ENCODE measurements at regions not wholly inside any gene's neighbourhood (a gene's known extent, or its start where the extent isn't known, plus 50 kb on each side); places are given as distances from the start of the nearest gene placed in this dataset.
"Not testable (repeated sequence)": the region's sequence is repeated elsewhere in the genome, so short reads cannot be mapped to it uniquely, and the experiment has no call there.

DNA sequence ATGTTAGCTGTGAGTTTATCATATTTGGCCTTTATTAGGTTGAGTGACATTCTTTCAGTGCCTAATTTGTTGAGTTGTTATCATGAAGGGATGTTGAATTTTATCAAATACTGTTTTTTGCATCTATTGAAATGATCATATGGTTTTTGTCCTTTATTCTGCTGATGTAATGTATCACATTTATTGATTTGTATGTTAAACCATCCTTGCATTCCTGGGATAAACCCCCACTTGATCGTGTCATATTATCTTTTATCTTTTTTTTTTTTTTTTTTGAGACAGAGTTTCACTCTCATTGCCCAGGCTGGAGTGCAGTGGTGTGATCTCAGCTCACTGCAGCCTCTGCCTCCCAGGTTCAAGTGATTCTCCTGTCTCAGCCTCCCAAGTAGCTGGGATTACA lies 51.9 kb upstream of the MFGE8 start:
- not testable (repeated sequence) for FAIRE-seq

DNA sequence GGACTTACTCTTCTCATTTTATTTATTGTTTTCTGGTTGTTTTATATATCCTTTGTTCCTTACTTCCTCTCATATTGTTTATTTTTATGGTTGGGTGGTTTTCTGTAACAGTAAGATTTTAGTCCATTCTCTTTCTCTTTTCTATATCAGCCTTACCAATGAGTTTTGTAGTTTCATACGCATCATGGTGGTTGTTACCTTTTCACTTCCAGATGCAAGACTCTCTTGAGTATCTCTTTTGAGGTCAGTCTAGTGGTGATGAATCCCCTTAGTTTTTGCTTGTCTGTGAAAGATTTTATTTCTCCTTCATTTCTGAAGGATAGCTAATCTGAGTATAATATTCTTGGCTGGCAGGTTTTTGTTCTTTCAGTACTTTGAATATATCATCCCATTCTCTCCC lies 57.1 kb upstream of the MFGE8 start:
- FAIRE-seq, result no peak

DNA sequence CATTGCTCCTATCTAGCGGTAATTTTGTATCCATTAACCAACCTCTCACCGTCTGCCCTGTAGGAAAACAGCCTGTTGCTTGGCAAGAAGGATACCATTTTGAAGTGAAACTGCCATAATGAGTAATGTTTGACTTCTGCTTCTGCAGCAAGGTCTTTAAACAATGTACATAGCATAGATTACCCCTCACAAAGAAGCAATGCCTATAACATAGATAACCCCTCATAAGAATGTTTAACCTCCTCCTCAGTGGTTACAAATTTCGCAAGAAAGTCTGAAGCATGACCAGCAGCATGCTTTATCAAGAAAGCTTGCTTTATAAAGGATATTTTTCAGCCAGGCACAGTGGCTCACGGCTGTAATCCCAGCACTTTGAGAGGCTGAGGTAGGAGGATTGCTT lies 61.2 kb upstream of the MFGE8 start:
- no peak for FAIRE-seq

DNA sequence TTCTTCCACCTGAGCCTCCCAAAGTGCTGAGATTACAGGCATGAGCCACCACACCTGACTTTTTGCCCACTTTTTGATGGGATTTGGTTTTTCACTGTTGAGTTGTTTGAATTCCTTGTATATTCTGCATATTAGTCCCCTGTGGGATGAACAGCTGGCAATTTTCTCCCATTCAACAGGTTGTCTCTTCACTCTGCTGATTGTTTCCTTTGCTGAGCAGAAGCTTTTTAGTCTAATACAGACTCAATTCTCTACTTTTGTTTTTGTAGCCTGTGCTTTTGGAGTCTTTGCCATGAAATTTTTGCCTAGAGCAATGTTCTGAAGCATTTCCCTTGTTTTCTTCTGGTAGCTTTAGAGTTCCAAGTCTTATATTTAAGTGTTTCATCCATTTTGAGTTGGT lies 62.7 kb upstream of the MFGE8 start:
- FAIRE-seq, result no peak

DNA sequence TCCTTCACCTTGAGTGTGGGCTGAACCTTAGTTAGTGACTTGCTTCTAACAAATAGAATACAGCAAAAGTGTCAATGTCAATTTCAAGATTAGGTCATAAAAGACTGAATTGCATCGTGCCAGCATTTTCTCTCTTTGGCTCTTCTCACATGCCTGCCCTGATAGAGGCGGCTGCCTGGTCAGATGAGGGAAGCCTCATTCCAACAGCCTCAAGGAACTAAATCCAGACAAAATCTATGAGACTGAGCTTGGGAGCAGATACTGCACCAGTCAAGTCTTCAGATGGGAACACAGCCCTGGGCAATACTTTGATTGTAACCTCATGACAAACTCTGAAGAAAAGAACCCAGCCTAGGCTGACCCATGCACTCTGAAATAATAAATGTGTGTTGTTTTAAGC lies 63.5 kb upstream of the MFGE8 start:
- FAIRE-seq, result no peak

DNA sequence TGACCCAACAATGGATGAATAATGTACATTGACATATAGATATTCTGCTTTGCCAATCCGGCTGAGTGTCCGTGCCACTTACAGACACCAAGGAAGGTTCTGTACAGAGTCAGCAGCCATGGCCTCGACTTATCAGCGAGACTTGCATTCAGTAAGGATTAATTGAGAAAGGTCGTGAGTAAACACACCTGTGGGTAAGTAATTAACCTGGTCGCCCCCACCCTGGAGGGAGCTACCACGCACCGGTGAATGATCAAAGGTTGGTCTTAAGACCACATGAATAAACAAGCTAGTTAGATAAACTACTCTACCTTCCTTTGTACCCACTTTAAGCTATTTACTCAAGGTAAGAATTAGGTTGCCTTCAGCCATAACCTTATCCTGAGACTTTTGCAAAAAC lies 66.5 kb upstream of the MFGE8 start:
- FAIRE-seq, result no peak

DNA sequence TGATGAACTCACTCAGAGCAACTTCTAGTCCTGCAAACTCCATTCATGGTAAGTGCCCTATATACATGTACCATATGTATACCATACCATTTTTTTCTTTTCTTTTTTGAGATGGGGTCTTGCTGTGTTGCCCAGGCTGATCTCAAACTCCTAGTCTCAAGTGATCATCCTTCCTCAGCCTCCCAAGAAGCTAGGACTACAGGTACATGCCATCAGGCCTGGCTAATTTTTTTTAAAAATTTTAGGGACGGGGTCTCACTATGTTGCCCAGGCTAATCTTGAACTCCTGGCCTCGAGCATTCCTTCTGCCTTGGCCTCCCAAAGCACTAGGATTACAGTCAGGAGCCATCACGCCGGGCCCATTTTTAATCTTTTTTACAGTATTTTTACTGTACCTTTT lies 67.3 kb upstream of the MFGE8 start:
- no peak for FAIRE-seq

DNA sequence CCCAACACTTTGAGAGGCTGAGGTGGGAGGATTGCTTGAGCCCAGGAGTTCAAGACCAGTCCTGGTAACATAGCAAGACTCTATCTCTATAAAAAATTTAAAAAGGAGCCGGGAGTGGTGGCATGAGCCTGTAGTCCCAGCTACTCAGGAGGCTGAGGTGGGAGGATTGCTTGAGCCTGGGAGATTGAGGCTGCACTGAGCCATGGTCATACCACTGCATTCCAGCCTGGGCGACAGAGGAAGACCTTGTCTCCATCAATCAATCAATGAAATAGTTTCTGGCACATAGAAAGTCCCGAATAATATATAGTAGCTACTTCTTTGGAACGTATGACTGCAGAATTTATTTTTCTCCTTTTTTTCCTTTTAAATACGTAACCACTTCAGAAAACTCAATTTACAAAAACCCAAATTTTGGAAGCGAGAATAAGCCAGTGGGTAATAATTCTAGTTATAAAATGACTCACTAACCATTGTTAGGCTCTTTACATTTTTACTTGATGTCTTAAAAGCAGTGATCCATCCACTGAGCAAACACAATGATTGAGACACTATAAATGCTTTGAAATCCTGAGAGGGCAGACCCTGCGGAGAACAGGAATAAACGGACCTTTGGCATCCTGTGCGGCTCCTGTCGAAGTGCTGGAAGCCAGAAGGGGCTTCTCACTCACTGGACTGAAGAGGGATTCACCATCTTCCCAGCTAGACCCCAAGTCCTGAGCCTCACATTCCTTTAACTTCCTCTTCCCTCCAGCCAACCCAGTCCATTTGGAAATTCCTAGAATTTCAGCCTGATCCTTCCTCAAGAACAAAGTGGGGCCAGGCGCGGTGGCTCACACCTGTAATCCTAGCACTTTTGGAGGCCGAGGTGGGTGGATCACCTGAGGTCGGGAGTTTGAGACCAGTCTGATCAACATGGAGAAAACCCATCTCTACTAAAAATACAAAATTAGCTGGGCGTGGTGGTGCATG lies 68.4 kb upstream of the MFGE8 start:
- FAIRE-seq, result no peak

DNA sequence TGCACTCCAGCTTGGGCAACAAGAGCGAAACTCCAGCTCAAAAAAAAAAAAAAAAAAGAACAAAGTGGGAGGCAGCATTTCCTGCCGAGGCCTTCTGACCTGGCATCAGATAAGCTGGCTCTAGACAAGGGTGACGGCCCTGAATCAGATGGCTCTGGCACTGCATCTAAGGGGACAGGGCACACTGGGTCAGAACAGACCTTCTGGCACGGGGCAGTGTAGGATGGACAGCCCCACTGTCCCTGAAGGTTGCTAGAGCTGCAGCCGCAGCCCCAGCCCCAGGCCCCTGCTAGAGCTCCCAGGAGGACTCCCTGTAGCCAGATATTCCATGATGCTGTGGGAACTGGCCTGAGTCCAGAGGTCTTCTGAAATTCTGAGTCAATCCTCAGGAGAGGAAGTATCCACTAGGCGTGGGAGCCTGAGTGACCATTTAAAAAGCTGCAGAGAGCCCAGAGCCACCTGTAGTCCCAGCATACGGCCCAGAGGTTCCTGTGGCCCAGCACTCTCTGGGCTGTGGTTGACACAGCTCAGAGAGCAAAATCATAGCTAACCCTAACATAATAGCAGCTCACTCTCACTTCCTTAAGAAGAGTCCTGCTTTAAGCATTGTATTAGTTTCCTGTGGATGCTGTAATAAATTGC lies 69.2 kb upstream of the MFGE8 start:
- no peak for FAIRE-seq

DNA sequence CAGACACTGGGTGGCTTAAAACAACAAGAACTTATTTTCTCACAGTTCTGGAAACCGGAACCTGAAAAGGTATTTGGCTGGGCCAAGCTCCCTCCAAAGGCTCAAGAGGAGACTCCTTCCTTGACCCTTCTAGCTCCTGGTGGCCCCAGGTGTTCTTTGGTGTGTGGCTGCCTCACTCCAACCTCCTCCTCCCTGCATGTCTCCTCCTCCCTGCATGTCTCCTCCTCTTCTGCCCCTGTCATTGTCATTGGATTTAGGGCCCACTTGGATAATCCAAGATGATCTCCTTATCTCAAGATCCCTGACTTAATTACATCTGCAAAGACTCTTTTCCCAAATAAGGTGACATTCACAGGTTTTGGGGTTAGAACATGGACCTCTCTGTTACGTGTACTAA lies 69.8 kb upstream of the MFGE8 start:
- no peak for FAIRE-seq

DNA sequence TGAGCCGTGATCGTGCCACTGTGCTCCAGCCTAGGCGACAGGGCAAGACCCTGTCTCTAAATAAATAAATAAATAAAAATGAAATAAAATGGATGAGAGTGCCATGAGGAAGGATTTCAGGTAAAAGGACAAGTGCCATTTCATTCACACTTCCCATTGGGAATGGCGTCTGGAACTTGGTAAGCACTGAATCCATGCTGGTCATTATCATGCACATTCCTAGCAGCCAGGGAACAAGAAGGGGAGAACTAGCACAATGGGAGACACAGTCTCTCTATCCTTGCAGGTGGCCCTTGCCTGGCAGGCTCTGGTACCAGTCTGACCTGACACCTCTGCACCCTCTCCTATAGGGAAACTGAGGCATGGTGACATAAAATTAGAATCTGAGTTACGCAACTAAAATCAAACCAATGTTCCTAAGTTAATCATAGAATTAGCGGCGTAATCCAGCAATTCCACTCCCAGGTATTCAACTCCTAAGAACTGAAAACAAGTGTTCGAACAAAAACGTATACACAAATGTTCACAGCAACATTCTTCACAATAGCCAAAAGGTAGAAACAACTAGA lies 70.8 kb upstream of the MFGE8 start:
- no peak for FAIRE-seq

DNA sequence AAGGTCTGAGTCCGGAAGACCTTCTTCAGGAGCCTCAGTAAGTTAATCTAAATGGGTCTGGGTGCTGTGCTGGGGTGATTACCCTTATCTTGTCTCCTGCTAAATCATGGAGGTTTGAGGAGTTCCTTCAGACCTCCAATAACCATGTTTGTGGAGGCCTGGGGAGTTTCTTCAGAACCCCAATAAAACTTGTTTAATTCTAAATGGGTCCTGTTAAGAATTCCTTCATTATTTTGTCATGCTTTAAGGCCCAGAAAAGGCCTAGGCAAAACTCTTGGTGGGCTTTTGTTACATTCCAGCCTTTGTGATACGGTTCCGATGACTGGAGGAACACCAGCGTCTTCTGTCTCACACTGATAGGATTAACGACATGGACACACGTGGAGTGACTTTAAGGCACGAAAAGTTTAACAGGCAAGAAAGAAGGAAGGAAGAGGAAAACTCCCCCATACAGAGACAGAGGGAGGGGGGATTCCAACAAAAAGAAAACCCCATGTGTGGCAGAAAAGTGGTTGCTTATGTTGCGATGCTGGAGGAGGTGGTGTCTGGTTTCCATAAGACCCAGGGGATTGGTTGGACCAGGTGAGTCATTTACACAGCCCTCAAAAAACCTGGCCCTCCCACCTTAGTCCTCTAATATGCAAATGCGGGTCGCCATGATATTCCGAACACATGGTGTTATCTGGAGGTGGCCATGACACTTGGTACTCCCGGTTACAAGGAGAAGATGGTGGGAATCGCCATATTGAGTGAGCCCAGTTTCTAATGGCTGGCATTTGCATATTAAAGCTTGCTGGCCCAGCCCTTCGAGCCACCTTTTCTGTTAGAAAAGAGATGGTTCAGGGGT lies 72.6 kb upstream of the MFGE8 start:
- FAIRE-seq, result no peak

DNA sequence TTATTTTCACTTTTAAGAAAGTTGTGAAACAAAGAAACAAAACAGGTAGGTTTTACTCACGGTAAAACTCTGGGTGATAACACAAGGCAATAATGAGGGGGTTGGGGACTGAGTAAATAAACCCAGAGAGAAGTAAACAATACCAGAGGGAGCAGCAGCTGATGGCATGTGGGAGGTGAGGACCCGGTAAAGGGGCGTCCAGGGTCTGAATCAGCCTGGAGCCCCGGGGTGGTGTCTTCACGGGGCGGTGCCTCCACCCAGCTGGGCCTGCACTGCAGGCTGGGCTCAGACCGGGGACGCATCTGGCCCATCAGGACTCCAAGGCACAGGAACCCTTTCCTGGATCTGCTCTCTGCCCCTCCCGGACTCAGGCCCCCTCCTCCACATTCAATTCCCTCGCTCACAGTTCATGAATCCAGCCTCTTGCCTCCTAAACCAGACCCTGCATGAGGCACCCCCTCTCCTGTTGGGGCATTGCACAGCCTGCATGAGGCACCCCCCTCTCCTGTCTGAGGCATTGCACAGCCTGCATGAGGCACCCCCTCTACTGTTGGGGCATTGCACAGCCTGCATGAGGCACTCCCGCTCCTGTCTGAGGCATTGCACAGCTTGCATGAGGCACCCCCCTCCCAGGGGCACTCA lies 73.9 kb upstream of the MFGE8 start:
- FAIRE-seq, result no peak

DNA sequence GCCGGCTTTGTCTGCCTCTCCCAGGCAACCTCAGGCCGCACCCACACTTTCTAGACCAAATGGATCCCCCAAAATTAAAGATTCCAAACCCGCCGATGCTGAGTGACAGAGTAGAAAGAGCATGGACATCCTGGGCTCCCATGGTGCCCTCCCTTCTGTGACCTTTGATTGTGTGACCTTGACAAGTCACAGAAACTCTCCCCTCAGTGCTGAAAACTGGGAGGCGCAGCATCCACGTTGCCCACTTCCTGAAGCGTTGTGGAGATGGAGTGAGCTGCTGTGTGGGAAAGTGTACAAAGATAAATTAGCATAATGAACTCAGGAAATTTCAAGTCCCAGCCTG lies 74.4 kb upstream of the MFGE8 start:
- FAIRE-seq, result no peak

DNA sequence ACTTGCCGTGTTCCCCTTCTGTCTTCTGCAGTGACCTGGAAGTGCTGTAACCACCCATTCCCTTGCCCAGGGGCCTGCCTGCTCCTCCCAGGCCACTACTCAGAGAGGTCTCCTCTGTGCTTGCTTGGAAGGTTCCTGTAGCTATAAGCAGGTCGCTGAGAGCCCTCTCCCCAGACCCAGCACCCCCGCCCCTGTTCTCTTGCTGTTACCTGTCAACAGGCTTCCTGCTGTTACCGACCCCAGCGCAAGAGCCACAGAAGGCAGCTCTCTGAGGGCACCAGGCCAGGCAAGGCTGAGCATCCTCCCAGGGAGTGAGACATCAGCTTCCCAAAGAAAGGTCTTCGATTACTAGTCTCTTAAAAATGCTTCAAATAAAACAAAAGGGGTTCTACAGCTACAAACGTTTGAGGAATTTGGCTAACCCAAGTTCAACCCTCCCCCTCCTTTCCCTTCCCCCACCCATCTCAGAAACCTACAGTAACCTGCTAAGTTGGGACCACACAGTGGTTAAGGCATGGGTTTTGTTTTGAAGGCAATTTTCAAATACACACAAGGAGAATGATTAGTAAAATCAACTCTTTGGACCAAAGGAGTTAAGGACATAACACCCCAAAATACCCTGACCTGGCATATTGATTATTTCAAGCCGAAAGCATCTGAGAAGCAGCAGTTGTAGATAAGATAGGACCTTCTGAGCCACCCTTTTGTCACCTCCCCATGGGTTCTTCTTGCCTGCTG lies 74.9 kb upstream of the MFGE8 start:
- FAIRE-seq, result no peak

DNA sequence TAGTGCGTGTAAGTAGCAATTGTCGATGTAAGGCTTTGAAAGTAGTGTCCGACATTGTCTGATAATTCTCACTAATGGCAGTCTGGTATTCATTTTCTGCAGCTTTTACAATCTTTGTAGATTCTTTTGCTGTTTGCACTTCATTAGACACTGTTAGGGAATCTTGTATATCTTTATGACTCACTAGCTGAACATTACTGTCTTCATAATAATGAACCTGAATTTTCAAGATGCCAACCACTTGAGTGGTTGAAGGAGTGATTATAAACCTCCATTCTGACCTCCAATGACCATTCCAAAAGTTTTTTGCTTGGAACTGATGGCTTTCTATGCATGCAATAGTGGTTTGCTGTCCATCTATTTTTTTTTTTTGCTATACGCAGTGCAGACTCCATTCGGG lies 76.4 kb upstream of the MFGE8 start:
- FAIRE-seq, result peak; percentile 62

DNA sequence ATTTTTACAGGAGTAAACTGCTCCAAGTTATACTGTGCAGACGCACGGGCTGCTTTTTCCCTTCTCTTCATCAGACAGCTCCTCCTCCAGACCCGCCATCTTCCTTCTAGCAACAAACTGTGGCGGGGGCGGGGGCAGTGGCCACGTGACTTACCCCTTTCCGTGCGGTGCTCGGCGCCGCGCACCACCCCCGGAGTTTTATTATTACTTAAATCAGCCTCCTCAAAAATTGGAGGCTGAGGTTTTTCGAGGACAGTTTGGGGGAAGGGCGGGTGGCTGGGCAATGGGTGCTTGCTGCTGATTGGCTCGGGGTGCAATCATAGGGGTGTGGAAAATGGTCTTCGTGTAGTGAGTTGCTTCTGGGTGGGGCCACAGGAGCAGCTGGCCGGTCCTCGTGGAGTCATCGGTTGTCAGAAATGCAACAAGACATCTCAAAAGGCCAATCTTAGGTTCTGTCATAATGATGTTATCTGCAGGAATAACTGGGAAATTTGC lies 77.1 kb upstream of the MFGE8 start:
- no peak for FAIRE-seq

DNA sequence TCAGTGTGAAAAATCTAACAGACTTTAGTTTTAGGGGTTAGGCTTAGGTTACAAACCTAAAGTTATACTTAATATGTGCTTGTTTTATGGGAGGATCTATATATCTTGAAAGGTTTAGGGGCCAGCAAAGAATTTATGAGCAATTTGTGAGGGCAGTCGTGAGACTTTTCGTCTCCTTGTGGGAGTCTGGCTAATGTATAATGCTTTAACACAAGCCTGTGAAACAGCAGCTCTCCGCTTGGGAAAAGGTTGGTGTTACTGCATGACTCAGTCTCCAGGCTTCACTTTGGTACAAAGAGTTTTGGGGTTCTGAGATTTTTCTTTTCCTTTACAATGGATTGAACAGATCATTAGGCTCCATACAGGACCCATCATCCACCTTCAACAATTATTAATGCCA lies 79.0 kb upstream of the MFGE8 start:
- peak; percentile 20 for FAIRE-seq

DNA sequence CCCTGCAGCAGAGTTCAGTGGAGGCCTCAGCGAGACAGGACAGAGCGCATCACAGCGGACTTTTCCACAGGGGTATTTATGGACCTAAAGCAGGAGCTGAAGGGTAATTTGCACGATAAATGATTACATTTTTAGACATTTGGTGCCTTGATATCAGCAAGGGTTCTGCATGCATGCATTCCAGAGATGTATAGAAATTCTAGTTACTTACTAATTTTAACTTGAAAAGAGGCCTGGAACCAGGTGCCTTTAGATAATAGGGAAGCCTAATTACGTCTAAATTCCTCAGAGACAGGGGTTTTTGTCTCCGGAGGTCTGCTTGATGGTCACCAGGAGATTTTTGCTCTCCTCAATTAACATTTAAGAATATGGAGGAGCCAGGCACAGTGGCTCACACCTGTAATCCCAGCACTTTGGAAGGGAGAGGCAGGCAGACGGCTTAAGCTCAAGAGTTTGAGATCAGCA lies 79.8 kb upstream of the MFGE8 start:
- FAIRE-seq, result no peak

DNA sequence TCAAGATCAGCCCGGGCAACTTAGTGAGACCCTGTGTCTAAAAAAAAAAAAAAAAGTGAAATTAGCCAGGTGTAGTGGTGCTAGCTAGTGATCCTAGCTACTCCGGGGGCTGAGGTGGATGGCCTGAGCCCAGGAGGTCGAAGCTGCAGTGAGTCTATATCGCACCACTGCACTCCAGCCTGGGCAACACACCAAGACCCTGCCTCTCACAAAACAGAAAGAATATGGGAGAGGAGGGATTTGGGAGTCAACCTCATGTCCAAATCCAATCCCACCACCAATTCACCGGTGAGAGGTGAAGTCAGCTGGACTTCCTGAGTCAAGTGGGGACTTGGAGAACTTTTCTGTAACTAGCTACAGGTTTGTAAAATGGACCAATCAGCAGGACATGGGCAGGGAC lies 80.5 kb upstream of the MFGE8 start:
- FAIRE-seq, result no peak

DNA sequence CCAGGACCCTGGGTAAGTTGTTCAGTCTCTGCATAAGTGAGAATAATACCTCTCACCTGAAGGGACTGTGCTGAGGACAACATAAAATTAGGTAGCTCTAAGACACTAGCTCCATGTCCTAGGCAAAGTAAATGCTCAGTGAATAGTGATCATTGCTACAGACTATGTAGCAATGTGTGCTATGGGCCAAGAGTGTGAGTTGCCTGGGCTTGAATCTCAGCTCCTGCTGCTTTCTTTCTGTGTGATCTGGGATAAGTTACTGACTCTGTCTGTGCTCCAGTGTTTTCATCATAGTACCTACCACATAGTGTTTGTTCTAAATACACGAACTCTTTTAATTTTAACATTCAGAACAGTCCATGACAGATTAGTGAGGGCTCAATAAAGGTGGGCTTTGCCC lies 81.1 kb upstream of the MFGE8 start:
- no peak for FAIRE-seq

DNA sequence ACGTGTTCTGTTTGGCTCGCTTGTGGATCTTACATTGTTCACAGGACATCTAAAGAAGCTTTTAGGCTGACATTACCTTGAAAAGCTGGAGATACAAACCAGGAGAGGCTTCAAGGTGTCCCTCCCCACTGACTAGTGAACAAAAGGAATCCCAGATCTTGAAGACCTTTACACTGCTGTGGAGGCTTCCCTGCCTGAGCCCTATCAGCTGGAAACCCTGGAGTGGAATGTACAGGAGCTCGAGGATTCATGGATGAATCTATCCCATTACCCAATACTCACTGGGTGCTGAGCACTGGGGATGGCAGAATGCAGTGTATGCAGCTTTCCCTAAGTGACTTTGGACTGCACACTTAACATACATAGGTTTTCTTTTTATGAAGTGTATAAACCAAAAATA lies 82.3 kb upstream of the MFGE8 start:
- no peak for FAIRE-seq

All from TTC549 (cell line).